ENCODE measurements at regions not wholly inside any gene's neighbourhood (a gene's known extent, or its start where the extent isn't known, plus 50 kb on each side); places are given as distances from the start of the nearest gene placed in this dataset.

DNA sequence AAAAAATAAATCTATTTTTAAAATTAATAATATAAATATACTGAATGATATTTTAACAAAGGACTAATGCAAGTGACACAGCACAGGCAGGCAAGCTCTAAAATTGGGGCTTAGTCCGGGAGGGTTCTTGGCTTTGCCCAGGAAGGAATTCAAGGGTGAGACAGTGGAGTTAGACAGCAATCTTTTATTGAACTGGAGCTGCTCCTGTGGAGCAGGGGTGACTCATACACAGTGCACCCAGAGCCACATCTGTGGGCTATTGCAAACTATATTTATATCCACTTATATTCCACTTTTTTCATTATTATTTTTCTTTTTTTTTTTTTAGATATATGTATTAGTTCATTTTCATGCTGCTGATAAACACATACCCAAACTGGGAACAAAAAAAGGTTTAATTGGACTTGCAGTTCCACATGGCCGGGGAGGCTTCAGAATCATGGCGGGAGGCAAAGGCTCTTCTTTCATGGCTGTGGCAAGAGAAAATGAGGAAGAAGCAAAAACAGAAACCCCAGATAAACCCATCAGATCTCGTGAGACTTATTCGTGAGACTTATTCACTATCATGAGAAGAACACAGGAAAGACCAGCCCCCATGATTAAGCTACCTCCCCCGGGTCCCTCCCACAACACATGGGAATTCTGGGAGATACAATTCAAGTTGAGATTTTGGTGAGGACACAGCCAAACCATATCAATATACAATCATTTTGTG, 437.1 kb downstream of the BCL11A start:
- Histone ChIP-seq H3K9me3 (ENCODE audit: control insufficient read depth in 1 of 2, insufficient read depth in 1 of 2, low read length in 2 of 2) (no peaks in the 10 kb centered on the region), H3K27ac (ENCODE audit: low read depth in 1 of 2, low read length in 2 of 2) (no peak overlapping the region), H3K27me3 (ENCODE audit: control insufficient read depth in 1 of 2, insufficient read depth in 2 of 2, low read length in 2 of 2) (no peaks in the 10 kb centered on the region), H3K36me3 (ENCODE audit: insufficient read depth, low read length) (no peaks in the 10 kb centered on the region), H3K4me1 (ENCODE audit: insufficient read depth, low read length) (no peaks in the 10 kb centered on the region), H3K4me3 (ENCODE audit: low read length) (no peak overlapping the region)
- no peaks in the 10 kb centered on the region for H3K36me3 Mint-ChIP-seq (ENCODE audit: low read depth)
- TF ChIP-seq, protein P1, sequence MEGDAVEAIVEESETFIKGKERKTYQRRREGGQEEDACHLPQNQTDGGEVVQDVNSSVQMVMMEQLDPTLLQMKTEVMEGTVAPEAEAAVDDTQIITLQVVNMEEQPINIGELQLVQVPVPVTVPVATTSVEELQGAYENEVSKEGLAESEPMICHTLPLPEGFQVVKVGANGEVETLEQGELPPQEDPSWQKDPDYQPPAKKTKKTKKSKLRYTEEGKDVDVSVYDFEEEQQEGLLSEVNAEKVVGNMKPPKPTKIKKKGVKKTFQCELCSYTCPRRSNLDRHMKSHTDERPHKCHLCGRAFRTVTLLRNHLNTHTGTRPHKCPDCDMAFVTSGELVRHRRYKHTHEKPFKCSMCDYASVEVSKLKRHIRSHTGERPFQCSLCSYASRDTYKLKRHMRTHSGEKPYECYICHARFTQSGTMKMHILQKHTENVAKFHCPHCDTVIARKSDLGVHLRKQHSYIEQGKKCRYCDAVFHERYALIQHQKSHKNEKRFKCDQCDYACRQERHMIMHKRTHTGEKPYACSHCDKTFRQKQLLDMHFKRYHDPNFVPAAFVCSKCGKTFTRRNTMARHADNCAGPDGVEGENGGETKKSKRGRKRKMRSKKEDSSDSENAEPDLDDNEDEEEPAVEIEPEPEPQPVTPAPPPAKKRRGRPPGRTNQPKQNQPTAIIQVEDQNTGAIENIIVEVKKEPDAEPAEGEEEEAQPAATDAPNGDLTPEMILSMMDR (IDR thresholded peaks at IDR 0.05): no peak
- DNase-seq (no peak), ATAC-seq (ENCODE audit: poor library complexity) (no peak)
- intact Hi-C loops (cut with DNase I, micrococcal nuclease): no loop called here
- no peak overlapping the region for H3K4me3 Mint-ChIP-seq
- no peaks in the 10 kb centered on the region for H3K4me1 Mint-ChIP-seq (ENCODE audit: low read depth)
- H3K9me3 Mint-ChIP-seq: no peaks in the 10 kb centered on the region
- H3K27ac Mint-ChIP-seq: no peak overlapping the region
- H3K27me3 Mint-ChIP-seq: no peaks in the 10 kb centered on the region
- POLR2A ChIA-PET: no interaction called here
- CTCF ChIA-PET: no interaction called here

DNA sequence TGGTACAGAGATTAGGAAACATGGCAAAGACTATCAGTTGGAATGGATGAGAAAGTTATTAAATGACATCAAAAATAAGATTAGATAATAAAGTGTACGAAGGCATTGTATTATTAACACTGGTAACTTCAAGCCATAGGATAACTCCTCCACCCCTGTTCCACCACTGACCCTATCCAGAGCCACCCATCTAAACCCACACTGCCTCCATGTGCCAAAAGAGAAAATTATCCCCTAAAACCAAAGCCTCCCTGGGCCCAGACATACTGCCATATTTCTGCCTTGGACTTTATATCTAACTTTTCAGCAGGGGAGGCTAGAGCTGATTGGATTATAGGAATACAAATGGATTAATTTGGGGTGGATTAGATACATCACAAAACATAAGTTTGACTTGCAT, 443.7 kb downstream of the BCL11A start:
- Mint-ChIP-seq H3K4me1 (ENCODE audit: low read depth) (peaks cover 16% of the 10 kb centered on the region), H3K4me3 (no peak overlapping the region), H3K9me3 (no peaks in the 10 kb centered on the region), H3K27ac (no peak overlapping the region), H3K36me3 (ENCODE audit: low read depth) (no peaks in the 10 kb centered on the region), H3K27me3 (no peaks in the 10 kb centered on the region)
- H3K4me1 ChIP-seq (ENCODE audit: insufficient read depth, low read length): no peaks in the 10 kb centered on the region
- ATAC-seq (ENCODE audit: poor library complexity) (no peak), DNase-seq (no peak)
- H3K9me3 ChIP-seq (ENCODE audit: control insufficient read depth in 1 of 2, insufficient read depth in 1 of 2, low read length in 2 of 2): peaks cover 0 to 4% of the 10 kb centered on the region in 2 experiments
- H3K27me3 ChIP-seq (ENCODE audit: control insufficient read depth in 1 of 2, insufficient read depth in 2 of 2, low read length in 2 of 2): no peaks in the 10 kb centered on the region
- ChIA-PET CTCF (no interaction called here), POLR2A (no interaction called here)
- no peak overlapping the region for H3K27ac ChIP-seq (ENCODE audit: low read depth in 1 of 2, low read length in 2 of 2)
- TF ChIP-seq, protein P1 (IDR thresholded peaks at IDR 0.05): no peak
- H3K36me3 ChIP-seq (ENCODE audit: insufficient read depth, low read length): no peaks in the 10 kb centered on the region
- H3K4me3 ChIP-seq (ENCODE audit: low read length): no peak overlapping the region
- intact Hi-C loops (cut with DNase I, micrococcal nuclease): loop anchor here (1.0 to 5.0 kb wide), 2 partner anchors 7 to 298 kb away; no protein-coding TSS in a partner anchor

DNA sequence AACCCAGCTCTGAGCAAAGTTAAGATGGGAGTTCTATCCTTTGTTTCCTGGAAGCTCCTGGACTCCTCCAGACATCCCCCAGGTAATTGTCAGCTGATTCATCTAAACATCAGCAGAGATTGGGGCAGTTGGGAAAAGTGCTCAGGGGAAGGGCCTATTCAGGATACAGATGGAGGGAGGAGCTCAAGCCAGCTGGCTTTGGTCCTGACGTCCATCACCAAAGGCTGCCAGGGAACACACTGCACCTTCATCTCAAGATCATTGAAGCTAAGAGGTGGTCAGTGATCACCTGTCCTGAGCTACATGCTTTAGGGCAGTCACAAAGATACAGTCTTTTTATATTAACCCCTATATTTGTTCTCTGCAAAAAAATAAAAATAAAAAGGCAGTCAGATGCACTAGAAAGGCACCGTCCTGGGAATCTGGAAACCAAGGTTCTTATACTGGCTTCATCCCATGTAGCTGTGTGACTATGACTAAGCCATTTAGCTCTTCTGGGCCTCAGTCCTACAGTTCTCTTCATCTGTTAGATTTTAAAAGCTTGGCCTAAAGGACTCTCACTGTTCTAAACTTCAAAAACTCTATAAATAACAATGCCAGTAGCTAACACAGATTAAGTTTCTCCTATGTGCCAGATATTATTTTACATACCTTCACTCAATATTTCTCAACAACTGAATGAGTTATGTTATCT, 446.5 kb downstream of the BCL11A start:
- Histone ChIP-seq H3K36me3 (ENCODE audit: insufficient read depth, low read length) (no peaks in the 10 kb centered on the region), H3K27ac (ENCODE audit: low read depth in 1 of 2, low read length in 2 of 2) (no peak overlapping the region), H3K4me3 (ENCODE audit: low read length) (no peak overlapping the region), H3K4me1 (ENCODE audit: insufficient read depth, low read length) (no peaks in the 10 kb centered on the region), H3K9me3 (ENCODE audit: control insufficient read depth in 1 of 2, insufficient read depth in 1 of 2, low read length in 2 of 2) (peaks cover 0 to 4% of the 10 kb centered on the region in 2 experiments), H3K27me3 (ENCODE audit: control insufficient read depth in 1 of 2, insufficient read depth in 2 of 2, low read length in 2 of 2) (no peaks in the 10 kb centered on the region)
- Mint-ChIP-seq H3K36me3 (ENCODE audit: low read depth) (no peaks in the 10 kb centered on the region), H3K27ac (no peak overlapping the region), H3K4me3 (no peak overlapping the region), H3K4me1 (ENCODE audit: low read depth) (peaks cover 21% of the 10 kb centered on the region), H3K9me3 (no peaks in the 10 kb centered on the region), H3K27me3 (no peaks in the 10 kb centered on the region)
- ChIA-PET POLR2A (no interaction called here), CTCF (no interaction called here)
- intact Hi-C loops (cut with DNase I, micrococcal nuclease): no loop called here
- DNase-seq (no peak), ATAC-seq (ENCODE audit: poor library complexity) (no peak)
- TF ChIP-seq, protein P1 (IDR thresholded peaks at IDR 0.05): no peak

Measured in CD4-positive, alpha-beta T cell (primary cell).